ENCODE measurements at regions not wholly inside any gene's neighbourhood (a gene's known extent, or its start where the extent isn't known, plus 50 kb on each side); places are given as distances from the start of the nearest gene placed in this dataset.

GRCh38 chr5:63837437-63837836 is 124.8 kb downstream of the HTR1A start:
- DNase-seq = no peak
- no peak for TF ChIP-seq CTCF (IDR thresholded peaks at IDR 0.05; ENCODE audit: low read depth, low read length)
- H3K4me1 ChIP-seq = no peaks in the 10 kb centered on the region
- H3K36me3 ChIP-seq = no peaks in the 10 kb centered on the region
- H3K4me3 ChIP-seq (ENCODE audit: low read depth, low read length) = no peak overlapping the region
- no peaks in the 10 kb centered on the region for H3K9me3 ChIP-seq
- H3K27me3 ChIP-seq = no peaks in the 10 kb centered on the region

- H3K4me1 ChIP-seq = no peaks in the 10 kb centered on the region
- no peaks in the 10 kb centered on the region for H3K9me3 ChIP-seq
- H3K4me3 ChIP-seq (ENCODE audit: low read depth, low read length) = no peak overlapping the region
- TF ChIP-seq CTCF (IDR thresholded peaks at IDR 0.05; ENCODE audit: low read depth, low read length) = no peak
- no peaks in the 10 kb centered on the region for H3K36me3 ChIP-seq
- H3K27me3 ChIP-seq = no peaks in the 10 kb centered on the region
- no peak for DNase-seq
Measured at GRCh38 chr5:63831381-63831780, 130.9 kb downstream of the HTR1A start.

GRCh38 chr5:63825984-63826383 is 136.3 kb downstream of the HTR1A start:
- DNase-seq = no peak
- Histone ChIP-seq H3K27me3 (no peaks in the 10 kb centered on the region), H3K9me3 (no peaks in the 10 kb centered on the region), H3K36me3 (no peaks in the 10 kb centered on the region), H3K4me3 (ENCODE audit: low read depth, low read length) (no peak overlapping the region), H3K4me1 (no peaks in the 10 kb centered on the region)
- no peak for TF ChIP-seq CTCF (IDR thresholded peaks at IDR 0.05; ENCODE audit: low read depth, low read length)

GRCh38 chr5:63823583-63823982 is 138.7 kb downstream of the HTR1A start:
- Histone ChIP-seq H3K27me3 (no peaks in the 10 kb centered on the region), H3K4me3 (ENCODE audit: low read depth, low read length) (no peak overlapping the region), H3K9me3 (no peaks in the 10 kb centered on the region), H3K36me3 (no peaks in the 10 kb centered on the region), H3K4me1 (no peaks in the 10 kb centered on the region)
- DNase-seq = no peak
- TF ChIP-seq CTCF (IDR thresholded peaks at IDR 0.05; ENCODE audit: low read depth, low read length) = no peak

- TF ChIP-seq CTCF (IDR thresholded peaks at IDR 0.05; ENCODE audit: low read depth, low read length) = no peak
- no peaks in the 10 kb centered on the region for H3K9me3 ChIP-seq
- no peak overlapping the region for H3K4me3 ChIP-seq (ENCODE audit: low read depth, low read length)
- DNase-seq = no peak
- H3K4me1 ChIP-seq = no peaks in the 10 kb centered on the region
- no peaks in the 10 kb centered on the region for H3K27me3 ChIP-seq
- H3K36me3 ChIP-seq = no peaks in the 10 kb centered on the region
Measured at GRCh38 chr5:63822614-63823013, 139.6 kb downstream of the HTR1A start.

- Histone ChIP-seq H3K4me1 (no peaks in the 10 kb centered on the region), H3K36me3 (no peaks in the 10 kb centered on the region), H3K9me3 (no peaks in the 10 kb centered on the region), H3K27me3 (no peaks in the 10 kb centered on the region), H3K4me3 (ENCODE audit: low read depth, low read length) (no peak overlapping the region)
- no peak for TF ChIP-seq CTCF (IDR thresholded peaks at IDR 0.05; ENCODE audit: low read depth, low read length)
- DNase-seq = no peak
Measured at GRCh38 chr5:63820577-63820976, 141.7 kb downstream of the HTR1A start.

Data from BE2C (cell line).